A204.1 (cell line): ENCODE measurements at regions not wholly inside any gene's neighbourhood (a gene's known extent, or its start where the extent isn't known, plus 50 kb on each side); places are given as distances from the start of the nearest gene placed in this dataset.
"Not testable (repeated sequence)": the region's sequence is repeated elsewhere in the genome, so short reads cannot be mapped to it uniquely, and the experiment has no call there.

Source experiments
- FAIRE-seq: peaks from 2 replicates; lab custom pipeline; 2012; peaks lifted over from hg19 to GRCh38; lab: Jason Lieb, UNC

GRCh38 chr2:182639971-182640370, 76.1 kb upstream of the DNAJC10 start:
- no peak for FAIRE-seq

DNA sequence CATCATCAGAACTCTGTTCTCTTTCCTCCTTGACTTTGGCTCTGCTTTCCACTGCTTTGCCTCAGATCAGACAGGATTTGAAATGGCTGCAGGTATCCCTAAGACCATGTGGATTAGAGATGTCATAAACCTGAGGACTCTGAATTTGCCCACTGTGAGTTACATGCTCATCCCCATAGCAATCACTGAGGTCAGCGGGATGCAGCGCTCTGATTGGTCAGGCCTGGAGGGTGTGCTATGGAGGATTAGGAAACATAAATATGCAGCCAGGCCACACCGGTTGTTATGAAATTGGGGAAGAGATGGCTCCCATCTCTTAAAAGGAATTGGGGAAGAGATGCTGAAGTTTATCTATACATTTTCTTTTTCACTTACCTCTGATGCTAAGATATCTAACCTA, 73.7 kb upstream of the DNAJC10 start:
- FAIRE-seq: no peak

DNA sequence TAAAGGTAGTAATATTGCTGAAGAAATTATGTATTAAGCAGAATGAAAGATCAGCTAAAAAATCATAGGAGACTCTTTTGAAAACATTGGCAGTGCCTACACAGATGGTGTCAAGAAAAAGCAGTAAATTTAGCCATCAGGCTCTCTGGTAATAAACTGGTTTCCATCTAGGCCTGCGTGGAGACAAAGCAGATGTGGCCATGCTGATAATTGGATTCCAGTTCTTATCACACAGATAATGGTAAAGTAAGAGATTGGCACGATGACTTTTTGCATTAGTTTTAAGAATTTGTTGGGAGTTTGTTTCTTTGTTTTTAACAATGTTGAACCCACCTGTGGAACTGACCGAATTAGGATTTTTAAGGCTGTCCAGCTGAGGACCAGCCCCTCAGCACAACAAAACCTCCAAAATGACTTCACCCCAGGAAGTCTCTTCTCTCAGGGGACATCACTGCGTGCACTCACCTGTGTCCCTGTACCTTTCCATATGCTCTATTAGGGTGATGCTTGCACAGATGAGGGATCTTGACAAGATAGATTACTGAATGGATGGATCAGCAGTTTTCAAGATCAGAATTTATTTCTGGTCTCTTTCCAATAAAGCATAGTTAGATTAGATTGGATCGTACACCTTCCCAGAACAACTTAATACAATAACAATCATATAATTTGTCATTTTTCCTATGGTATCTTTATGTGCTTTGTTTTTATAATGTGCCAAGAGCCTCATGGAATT, 69.1 kb upstream of the DNAJC10 start:
- FAIRE-seq: no peak

GRCh38 chr2:182647499-182647787, 68.6 kb upstream of the DNAJC10 start:
- FAIRE-seq: no peak

DNA sequence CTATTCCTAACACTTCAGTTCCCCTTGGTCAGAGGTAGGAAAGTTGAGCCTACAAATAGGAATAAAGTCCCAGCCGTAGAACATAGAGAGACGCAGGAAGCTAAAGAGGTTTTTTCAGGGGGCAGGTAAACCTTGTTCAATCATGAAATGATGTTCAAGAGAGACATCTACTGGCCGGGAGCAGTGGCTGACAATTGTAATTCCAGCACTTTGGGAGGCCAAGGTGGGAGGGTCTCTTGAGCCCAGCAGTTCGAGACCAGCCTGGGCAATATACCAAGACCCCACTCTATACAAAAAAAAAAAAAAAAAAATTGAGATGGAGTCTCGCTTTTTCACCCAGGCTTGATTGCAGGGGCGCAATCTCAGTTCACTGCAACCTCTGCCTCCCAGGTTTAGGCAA, 66.7 kb upstream of the DNAJC10 start:
- no peak for FAIRE-seq

DNA sequence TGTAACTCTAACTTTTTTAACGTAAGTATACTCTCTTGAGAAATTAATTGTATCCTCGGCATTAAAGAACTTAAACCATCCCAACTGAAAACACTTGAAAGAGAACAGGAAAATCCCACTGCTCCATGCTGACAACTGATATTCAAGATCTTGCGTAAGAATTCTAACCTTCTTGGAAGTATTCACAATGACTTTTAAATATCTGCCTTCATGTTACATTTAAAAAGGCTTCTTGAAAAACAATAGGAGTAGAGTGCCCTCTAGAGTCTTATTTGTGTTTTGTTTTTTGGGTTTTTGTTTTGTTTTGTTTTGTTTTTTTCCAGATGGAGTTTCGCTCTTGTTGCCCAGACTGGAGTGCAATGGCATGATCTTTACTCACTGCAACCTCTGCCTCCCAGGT, 65.4 kb upstream of the DNAJC10 start:
- peak; percentile 95 for FAIRE-seq

GRCh38 chr2:182652326-182652725, 63.7 kb upstream of the DNAJC10 start:
- no peak for FAIRE-seq

GRCh38 chr2:182655750-182656149, 60.3 kb upstream of the DNAJC10 start:
- no peak for FAIRE-seq

- no peak for FAIRE-seq
Measured at GRCh38 chr2:182664212-182664611, 51.8 kb upstream of the DNAJC10 start.

GRCh38 chr2:182665500-182665899, 50.6 kb upstream of the DNAJC10 start:
- FAIRE-seq: not testable (repeated sequence)
